Rectal smooth muscle tissue (tissue), 1 donor: ENCODE measurements at regions not wholly inside any gene's neighbourhood (a gene's known extent, or its start where the extent isn't known, plus 50 kb on each side); places are given as distances from the start of the nearest gene placed in this dataset.
"Not testable (repeated sequence)": the region's sequence is repeated elsewhere in the genome, so short reads cannot be mapped to it uniquely, and the experiment has no call there.

ENCODE experiments used
- H3K27ac ChIP-seq: one replicate; pipeline ENCODE4 v1.7.0; 2013; ENCODE audit warnings: low read depth, low read length, inconsistent platforms
- H3K27me3 ChIP-seq: one replicate; pipeline ENCODE4 v1.7.0; 2013; ENCODE audit warnings: low read length; ENCODE audit not compliant: control insufficient read depth, insufficient read depth
- H3K36me3 ChIP-seq: one replicate; pipeline ENCODE4 v1.7.0; 2013; ENCODE audit warnings: low read length; ENCODE audit not compliant: control insufficient read depth, insufficient read depth
- H3K4me1 ChIP-seq: one replicate; pipeline ENCODE4 v1.7.0; 2013; ENCODE audit warnings: low read length; ENCODE audit not compliant: control insufficient read depth, insufficient read depth
- H3K4me3 ChIP-seq: one replicate; pipeline ENCODE4 v1.7.0; 2013; ENCODE audit warnings: low read length
- H3K9ac ChIP-seq: one replicate; pipeline ENCODE4 v1.7.0; 2013; ENCODE audit warnings: low read length

GRCh38 chr4:53959343-53960120, 104.9 kb downstream of the CHIC2 start:
- Histone ChIP-seq H3K27me3 (no peaks in the 10 kb centered on the region), H3K27ac (no peak overlapping the region), H3K9ac (no peak overlapping the region), H3K4me1 (no peaks in the 10 kb centered on the region), H3K4me3 (no peak overlapping the region), H3K36me3 (no peaks in the 10 kb centered on the region)

- Histone ChIP-seq H3K4me1 (no peaks in the 10 kb centered on the region), H3K4me3 (no peak overlapping the region), H3K36me3 (no peaks in the 10 kb centered on the region), H3K27me3 (no peaks in the 10 kb centered on the region), H3K27ac (no peak overlapping the region), H3K9ac (no peak overlapping the region)
These were observed 108.0 kb downstream of the CHIC2 start for GRCh38 chr4:53956454-53956853.

- H3K36me3 ChIP-seq: no peaks in the 10 kb centered on the region
- no peak overlapping the region for H3K4me3 ChIP-seq
- no peak overlapping the region for H3K9ac ChIP-seq
- H3K4me1 ChIP-seq: no peaks in the 10 kb centered on the region
- no peak overlapping the region for H3K27ac ChIP-seq
- no peaks in the 10 kb centered on the region for H3K27me3 ChIP-seq
These were observed 108.4 kb downstream of the CHIC2 start for GRCh38 chr4:53956053-53956452.

GRCh38 chr4:53951414-53951813, 113.0 kb downstream of the CHIC2 start:
- no peak overlapping the region for H3K9ac ChIP-seq
- no peaks in the 10 kb centered on the region for H3K4me1 ChIP-seq
- H3K36me3 ChIP-seq: no peaks in the 10 kb centered on the region
- H3K4me3 ChIP-seq: no peak overlapping the region
- no peak overlapping the region for H3K27ac ChIP-seq
- no peaks in the 10 kb centered on the region for H3K27me3 ChIP-seq

DNA sequence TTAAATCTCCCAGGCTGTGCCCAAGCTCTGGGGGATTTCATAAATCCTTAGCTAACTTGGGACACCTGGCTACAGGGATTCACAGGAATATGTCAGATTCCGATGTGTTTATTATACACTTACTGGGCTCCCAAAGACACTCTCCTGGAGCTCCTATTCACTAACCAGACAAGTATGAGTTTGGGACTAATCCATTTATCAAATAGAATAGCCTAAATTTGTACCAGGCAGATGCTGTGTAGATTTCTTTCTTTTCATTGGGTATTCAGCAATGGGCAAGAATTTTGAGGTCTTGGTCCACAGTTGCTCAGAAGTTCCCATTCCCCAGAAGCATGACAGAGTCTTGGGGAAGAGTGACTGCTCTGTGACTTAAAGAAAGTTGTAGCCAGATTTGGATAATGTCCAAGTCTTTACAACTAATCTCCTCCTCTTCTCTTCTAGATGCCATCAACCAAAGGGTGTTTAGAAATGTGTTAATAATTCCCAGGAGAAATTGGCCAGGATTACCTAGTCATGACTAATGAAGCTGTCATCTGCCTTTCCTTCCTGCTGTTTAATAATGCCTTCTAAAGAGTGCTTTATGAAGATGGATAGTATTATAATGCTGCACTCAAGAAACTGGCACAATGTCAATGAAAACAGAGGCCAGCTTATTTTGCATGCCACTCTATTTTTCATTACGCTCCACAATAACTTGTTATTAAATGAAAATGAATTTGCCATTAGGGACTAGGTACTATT, 120.9 kb downstream of the CHIC2 start:
- no peak overlapping the region for H3K9ac ChIP-seq
- H3K4me1 ChIP-seq: no peaks in the 10 kb centered on the region
- no peaks in the 10 kb centered on the region for H3K27me3 ChIP-seq
- H3K4me3 ChIP-seq: no peak overlapping the region
- no peak overlapping the region for H3K27ac ChIP-seq
- no peaks in the 10 kb centered on the region for H3K36me3 ChIP-seq

DNA sequence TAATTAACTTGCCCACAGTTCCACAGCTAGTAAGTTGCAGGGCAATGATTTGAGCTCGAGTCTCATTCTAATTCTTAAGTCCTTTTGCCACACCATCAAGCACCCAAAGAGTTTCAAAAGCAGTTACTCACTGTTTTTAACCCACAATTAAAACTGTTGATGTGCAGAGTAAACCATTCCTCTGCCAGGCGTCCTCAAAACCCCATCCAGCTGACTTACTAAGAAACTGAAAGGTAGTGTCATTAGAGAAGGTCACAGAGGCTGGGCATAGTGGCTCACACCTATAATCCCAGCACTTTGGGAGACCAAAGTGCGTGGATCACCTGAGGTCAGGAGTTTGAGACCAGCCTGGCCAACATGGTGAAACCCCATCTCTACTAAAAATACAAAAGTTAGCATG, 121.7 kb downstream of the CHIC2 start:
- no peak overlapping the region for H3K27ac ChIP-seq
- H3K4me3 ChIP-seq: no peak overlapping the region
- no peaks in the 10 kb centered on the region for H3K27me3 ChIP-seq
- no peaks in the 10 kb centered on the region for H3K36me3 ChIP-seq
- H3K4me1 ChIP-seq: no peaks in the 10 kb centered on the region
- no peak overlapping the region for H3K9ac ChIP-seq

GRCh38 chr4:53941331-53941730, 123.1 kb downstream of the CHIC2 start:
- Histone ChIP-seq H3K4me1 (no peaks in the 10 kb centered on the region), H3K36me3 (no peaks in the 10 kb centered on the region), H3K27ac (no peak overlapping the region), H3K27me3 (no peaks in the 10 kb centered on the region), H3K4me3 (no peak overlapping the region), H3K9ac (no peak overlapping the region)

DNA sequence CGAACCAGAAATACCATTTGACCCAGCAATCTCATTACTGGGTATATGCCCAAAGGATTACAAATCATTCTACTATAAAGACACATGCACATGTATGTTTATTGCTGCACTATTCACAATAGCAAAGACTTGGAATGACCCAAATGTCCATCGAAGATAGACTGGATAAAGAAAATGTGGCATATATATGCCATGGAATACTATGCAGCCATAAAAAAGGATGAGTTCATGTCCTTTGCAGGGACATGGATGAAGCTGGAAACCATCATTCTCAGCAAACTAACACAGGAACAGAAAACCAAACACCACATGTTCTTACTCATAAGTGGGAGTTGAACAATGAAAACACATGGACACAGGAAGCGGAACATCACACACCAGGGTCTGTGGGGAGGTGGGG, 124.5 kb downstream of the CHIC2 start:
- not testable (repeated sequence) for H3K4me3 ChIP-seq, H3K27me3 ChIP-seq, H3K4me1 ChIP-seq, H3K36me3 ChIP-seq, H3K9ac ChIP-seq, H3K27ac ChIP-seq

DNA sequence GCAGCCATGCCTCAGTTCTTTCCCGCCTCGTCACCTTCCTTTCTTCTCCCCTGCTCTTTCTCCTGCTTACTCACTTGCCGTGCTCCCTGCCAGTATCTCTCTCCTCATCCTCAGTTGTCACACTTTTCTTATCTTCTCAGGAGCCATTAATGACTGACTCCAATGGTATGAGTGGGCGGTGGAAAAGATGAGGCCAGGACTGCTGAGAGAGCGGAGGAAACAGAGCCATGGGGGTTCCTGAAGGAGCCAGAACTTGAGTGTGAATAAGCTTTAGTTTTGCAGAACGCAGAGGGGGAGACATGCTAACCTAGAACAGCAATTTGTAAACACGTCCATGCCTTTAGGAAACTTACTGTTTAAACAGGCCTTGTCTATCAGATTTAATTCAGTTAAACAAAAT, 126.5 kb downstream of the CHIC2 start:
- Histone ChIP-seq H3K4me1 (no peaks in the 10 kb centered on the region), H3K27ac (no peak overlapping the region), H3K27me3 (no peaks in the 10 kb centered on the region), H3K36me3 (no peaks in the 10 kb centered on the region), H3K9ac (no peak overlapping the region), H3K4me3 (no peak overlapping the region)

GRCh38 chr4:53937327-53937726, 127.1 kb downstream of the CHIC2 start:
- H3K9ac ChIP-seq: no peak overlapping the region
- H3K4me1 ChIP-seq: no peaks in the 10 kb centered on the region
- no peak overlapping the region for H3K27ac ChIP-seq
- H3K4me3 ChIP-seq: no peak overlapping the region
- H3K27me3 ChIP-seq: no peaks in the 10 kb centered on the region
- no peaks in the 10 kb centered on the region for H3K36me3 ChIP-seq

GRCh38 chr4:53935780-53936179, 128.6 kb downstream of the CHIC2 start:
- Histone ChIP-seq H3K27ac (no peak overlapping the region), H3K27me3 (no peaks in the 10 kb centered on the region)

GRCh38 chr4:53932796-53933610, 131.4 kb downstream of the CHIC2 start:
- Histone ChIP-seq H3K9ac (no peak overlapping the region), H3K27ac (no peak overlapping the region), H3K4me3 (no peak overlapping the region), H3K27me3 (no peaks in the 10 kb centered on the region), H3K36me3 (no peaks in the 10 kb centered on the region), H3K4me1 (no peaks in the 10 kb centered on the region)

More at GRCh38 chr4:53935780-53936179, 128.6 kb downstream of the CHIC2 start:
- H3K9ac ChIP-seq: no peak overlapping the region
- H3K4me3 ChIP-seq: no peak overlapping the region
- no peaks in the 10 kb centered on the region for H3K36me3 ChIP-seq
- no peaks in the 10 kb centered on the region for H3K4me1 ChIP-seq
